K562 (cell line): ENCODE measurements at regions not wholly inside any gene's neighbourhood (a gene's known extent, or its start where the extent isn't known, plus 50 kb on each side); places are given as distances from the start of the nearest gene placed in this dataset.

ENCODE experiments used
- ATAC-seq: fragments of 200-7000 bp; cut with Tn5 transposase; 3 replicates; pipeline ENCODE4 v1.9.1; 2020; ENCODE audit warnings: moderate library complexity
- BruUV-seq: library from RNA; stranded (reverse); fragments of 400-500 nt; replicated peaks from 2 replicates; lab custom pipeline; 2021; lab: Mats Ljungman, UMichigan
- CTCF ChIA-PET: fragments of 300-600 bp; formaldehyde crosslinking; extraction: SDS; loops from one replicate; lab custom pipeline; 2021; ENCODE audit warnings: low intra/inter-chr PET ratio; lab: Yijun Ruan, JAX
- POLR2A ChIA-PET: fragments of 300-600, 350-650 bp; sonication (Branson Sonifier 250); formaldehyde crosslinking; extraction: SDS; loops from one replicate; lab custom pipeline; 2021; ENCODE audit warnings: antibody characterized with exemption, inconsistent platforms; lab: Yijun Ruan, JAX
- DNase-seq, 4 experiments: peaks; one replicate each; pipeline versions ENCODE4 v3.0.0 to v3.0.0-alpha.2; 2011 to 2018; ENCODE audit warnings: low spot score in 3 of 4, mixed read lengths in 3 of 4; ENCODE audit errors: extremely low read depth in 1 of 4
- FAIRE-seq: peaks from 2 replicates; lab custom pipeline; 2011; peaks lifted over from hg19 to GRCh38; lab: Jason Lieb, UNC
- H2AFZ ChIP-seq: 2 replicates; pipeline ENCODE4 v1.6.0; 2011; ENCODE audit warnings: low read depth, low read length, control low read depth, inconsistent platforms
- H3K27ac ChIP-seq: fragments of 200-600 bp; 3 replicates; pipeline ENCODE4 v1.8.0; 2011; ENCODE audit warnings: low read depth, mild to moderate bottlenecking, control low read depth, inconsistent platforms, low read length, moderate library complexity, mixed read lengths; ENCODE audit errors: extremely low read depth
- H3K27me3 ChIP-seq, 2 experiments: fragments of 300-600 bp in 1 of 2; 2 replicates in 1 of 2; 3 replicates in 1 of 2; pipeline versions ENCODE4 v1.6.0 to v1.8.0; 2011; ENCODE audit warnings: inconsistent platforms in 2 of 2, low read length in 2 of 2, mild to moderate bottlenecking in 1 of 2, mixed read lengths in 1 of 2, moderate library complexity in 1 of 2; ENCODE audit not compliant: control insufficient read depth in 2 of 2, insufficient read depth in 2 of 2
- H3K36me3 ChIP-seq: fragments of 300-600 bp; 3 replicates; pipeline ENCODE4 v1.8.0; 2011; ENCODE audit warnings: mild to moderate bottlenecking, low read length, inconsistent platforms; ENCODE audit not compliant: control insufficient read depth, insufficient read depth
- H3K4me1 ChIP-seq, 2 experiments: fragments of 200-600 bp in 1 of 2; replicated peaks in 1 of 2; 2 replicates in 1 of 2; 3 replicates in 1 of 2; pipeline versions ENCODE4 v1.5.1 to v1.8.0; 2011; ENCODE audit warnings: inconsistent platforms in 2 of 2, low read length in 2 of 2, mild to moderate bottlenecking in 1 of 2, mixed read lengths in 1 of 2, moderate library complexity in 1 of 2; ENCODE audit not compliant: control insufficient read depth in 2 of 2, insufficient read depth in 2 of 2
- H3K4me2 ChIP-seq: 2 replicates; pipeline ENCODE4 v1.6.1; 2011; ENCODE audit warnings: low read length, control low read depth, inconsistent platforms, mixed read lengths; ENCODE audit not compliant: insufficient read depth
- H3K4me3 ChIP-seq: fragments of 200-600 bp; sonication (generic), shearing (Covaris generic); 2 replicates; pipeline ENCODE4 v1.5.1; 2016; ENCODE audit warnings: control low read depth, inconsistent platforms
- H3K79me2 ChIP-seq: fragments of 200-600 bp; 3 replicates; pipeline ENCODE4 v1.8.0; 2011; ENCODE audit warnings: low read length, inconsistent platforms; ENCODE audit not compliant: control insufficient read depth, insufficient read depth
- H3K9ac ChIP-seq, 2 experiments: 2 replicates each; pipeline versions ENCODE4 v1.6.0 to v1.6.1; 2011; ENCODE audit warnings: low read depth in 2 of 2, low read length in 2 of 2, control low read depth in 1 of 2, inconsistent platforms in 1 of 2, mild to moderate bottlenecking in 1 of 2, mixed read lengths in 1 of 2; ENCODE audit not compliant: insufficient read depth in 1 of 2
- H3K9me1 ChIP-seq: one replicate; pipeline ENCODE4 v1.6.0; 2011; ENCODE audit warnings: inconsistent platforms, mild to moderate bottlenecking, low read length, moderate library complexity; ENCODE audit not compliant: control insufficient read depth, insufficient read depth
- H3K9me3 ChIP-seq: replicated peaks from 2 replicates; pipeline ENCODE4 v1.5.1; 2011; ENCODE audit warnings: low read depth, low read length, inconsistent platforms; ENCODE audit not compliant: control insufficient read depth, insufficient read depth
- H4K20me1 ChIP-seq: replicated peaks from 2 replicates; pipeline ENCODE4 v1.6.1; 2011; ENCODE audit warnings: low read length, inconsistent platforms, mixed read lengths; ENCODE audit not compliant: control insufficient read depth, insufficient read depth
- ELF1 ChIP-seq: fragments of 200-800 bp; sonication (Bioruptor generic); IDR thresholded peaks from 2 replicates; pipeline ENCODE4 v1.6.1; 2016; ENCODE audit warnings: missing genetic modification characterization, missing compliant biosample characterization
- ERF ChIP-seq: fragments of 450-650 bp; formaldehyde crosslinking; IDR thresholded peaks from 2 replicates; pipeline ENCODE4 v1.4.0; 2020; ENCODE audit warnings: mild to moderate bottlenecking, mixed read lengths
- FOXA1 ChIP-seq: fragments of 450-650 bp; IDR thresholded peaks from 2 replicates; pipeline ENCODE4 v1.6.1; 2016; ENCODE audit warnings: mild to moderate bottlenecking, borderline replicate concordance
- GABPB2 ChIP-seq: fragments of 250-450 bp; sonication (Bioruptor Pico); conservative IDR thresholded peaks from 2 replicates; pipeline ENCODE4 v1.5.1; 2021; ENCODE audit warnings: mild to moderate bottlenecking
- HES1 ChIP-seq: fragments of 450-650 bp; IDR thresholded peaks from 2 replicates; pipeline ENCODE4 v1.6.1; 2016; ENCODE audit warnings: low read depth, mild to moderate bottlenecking, moderate library complexity
- MCM2 ChIP-seq: fragments of 450-650 bp; IDR thresholded peaks from 2 replicates; pipeline ENCODE4 v1.6.1; 2017; ENCODE audit warnings: low read depth, mild to moderate bottlenecking
- NR2C2 ChIP-seq, 2 experiments: fragments of 200-800 bp in 1 of 2; sonication (Bioruptor generic) in 1 of 2; sonication (generic) in 1 of 2; formaldehyde crosslinking in 1 of 2; IDR thresholded peaks; 2 replicates each; pipeline versions ENCODE4 v1.6.1 to v1.8.0; 2016 to 2022; ENCODE audit warnings: mild to moderate bottlenecking in 1 of 2, missing compliant biosample characterization in 1 of 2, missing genetic modification characterization in 1 of 2, missing genetic modification reagents in 1 of 2
- POLR2A ChIP-seq: fragments of 450-650 bp; conservative IDR thresholded peaks from 2 replicates; pipeline ENCODE4 v1.6.1; 2016
- RNF2 ChIP-seq: sonication (generic); IDR thresholded peaks from 2 replicates; pipeline ENCODE4 v1.6.1; 2016
- SOX6 ChIP-seq: fragments of 450-650 bp; IDR thresholded peaks from 2 replicates; pipeline ENCODE4 v1.6.1; 2014; ENCODE audit warnings: mild to moderate bottlenecking
- SRF ChIP-seq, 2 experiments: fragments of 250-450, 450-650 bp in 1 of 2; sonication (Bioruptor Pico) in 1 of 2; sonication (generic) in 1 of 2; formaldehyde crosslinking; IDR thresholded peaks; 2 replicates each; pipeline versions ENCODE4 v1.5.0 to v1.5.1; 2020 to 2022; ENCODE audit warnings: mild to moderate bottlenecking in 1 of 2, missing genetic modification reagents in 1 of 2
- SRSF3 ChIP-seq: fragments of 200-400 bp; formaldehyde crosslinking; IDR thresholded peaks from 2 replicates; pipeline ENCODE4 v1.6.1; 2016; ENCODE audit warnings: mild to moderate bottlenecking, low read length, moderate library complexity; ENCODE audit not compliant: insufficient read depth
- USF1 ChIP-seq: sonication (generic); formaldehyde crosslinking; IDR thresholded peaks from 2 replicates; pipeline ENCODE4 v1.9.0; 2022; ENCODE audit warnings: mild to moderate bottlenecking, missing genetic modification reagents
- XRCC5 ChIP-seq: fragments of 200-400 bp; formaldehyde crosslinking; IDR thresholded peaks from 2 replicates; pipeline ENCODE4 v1.6.1; 2017; ENCODE audit warnings: low read depth, mild to moderate bottlenecking, low read length
- ZFP36 ChIP-seq: fragments of 150-350 bp; IDR thresholded peaks from 2 replicates; pipeline ENCODE4 v1.6.1; 2018; ENCODE audit warnings: low read length, low read depth; ENCODE audit not compliant: partially characterized antibody
- ZNF280B ChIP-seq: fragments of 250-450 bp; sonication (Bioruptor Pico); IDR thresholded peaks from 2 replicates; pipeline ENCODE4 v1.5.1; 2021; ENCODE audit warnings: mild to moderate bottlenecking
- ZNF282 ChIP-seq: sonication (generic); formaldehyde crosslinking; IDR thresholded peaks from 2 replicates; pipeline ENCODE4 v1.8.1; 2023; ENCODE audit warnings: missing genetic modification reagents
- WGBS: fragments of 100-300 bp; shearing (Covaris generic); methylation state at CpG from one replicate; pipeline ENCODE4 v1.1.6; 2016; ENCODE audit warnings: low coverage, mixed read lengths; ENCODE audit not compliant: insufficient coverage; ENCODE audit errors: missing lambda C conversion rate; 5-methylcytosine and 5-hydroxymethylcytosine counted together
- in situ Hi-C: fragments of 300-500 bp; cut with MboI; formaldehyde crosslinking; loops from 4 replicates; pipeline ENCODE4 v1.15.0; 2018; ENCODE audit warnings: inconsistent platforms, mixed read lengths
- intact Hi-C: fragments of 100-400 bp; cut with micrococcal nuclease; formaldehyde crosslinking; loops from 2 replicates; pipeline ENCODE4 v1.14.2; 2022

GRCh38 chr9:115385383-115386122 lies 267.6 kb upstream of the TNC start:
- Histone ChIP-seq H3K27me3 (no peaks in the 10 kb centered on the region), H3K9me3 (no peaks in the 10 kb centered on the region), H3K4me1 (no peaks in the 10 kb centered on the region), H3K9ac (no peak overlapping the region), H3K36me3 (no peaks in the 10 kb centered on the region), H3K27ac (no peak overlapping the region), H3K9me1 (no peaks in the 10 kb centered on the region), H4K20me1 (no peaks in the 10 kb centered on the region), H3K79me2 (no peaks in the 10 kb centered on the region), H3K4me2 (no peak overlapping the region), H3K4me3 (no peak overlapping the region), H2AFZ (no peak overlapping the region)
- DNase-seq = no peak
- 3% methylated on average over 10 of the region's 18 CpGs for WGBS
- ChIA-PET POLR2A (no interaction called here), CTCF (no interaction called here)
- intact Hi-C loops = no loop called here
- ATAC-seq = no peak
- TF ChIP-seq ZNF280B (no peak), ERF (no peak), FOXA1 (no peak), XRCC5 (no peak), MCM2 (no peak), SRSF3 (no peak), ELF1 (tag) (no peak), USF1 (no peak), NR2C2 (CRISPR knock-in tag; IDR thresholded peaks at IDR 0.05) (no peak), NR2C2 (tag; IDR thresholded peaks at IDR 0.05) (no peak), GABPB2 (CRISPR knock-in tag) (no peak), SRF (CRISPR knock-in tag; IDR thresholded peaks at IDR 0.05) (no peak), HES1 (no peak), POLR2A (no peak), ZFP36 (no peak), SOX6 (no peak), RNF2 (no peak), ZNF282 (no peak)
- no TSS peak for BruUV-seq
- in situ Hi-C loops = no loop called here
- FAIRE-seq = no peak
